OCI-LY7 (cell line): ENCODE measurements at regions not wholly inside any gene's neighbourhood (a gene's known extent, or its start where the extent isn't known, plus 50 kb on each side); places are given as distances from the start of the nearest gene placed in this dataset.
"Not testable (repeated sequence)": the region's sequence is repeated elsewhere in the genome, so short reads cannot be mapped to it uniquely, and the experiment has no call there.

ENCODE experiments used
- BruUV-seq: library from RNA; stranded (reverse); fragments of 400-500 nt; replicated peaks from 2 replicates; lab custom pipeline; 2021; lab: Mats Ljungman, UMichigan
- CTCF ChIA-PET: fragments of 300-600 bp; sonication (Branson Sonifier 250); formaldehyde crosslinking; loops from one replicate; lab custom pipeline; 2022; ENCODE audit warnings: antibody characterized with exemption; ENCODE audit not compliant: unreplicated experiment; lab: Charles Lee
- POLR2A ChIA-PET: fragments of 300-600 bp; sonication (Branson Sonifier 250); formaldehyde crosslinking; loops from one replicate; lab custom pipeline; 2022; ENCODE audit warnings: antibody characterized with exemption; lab: Charles Lee
- DNase-seq: peaks from one replicate; pipeline ENCODE4 v3.0.0-alpha.2; 2015; ENCODE audit warnings: low spot score
- H2AFZ ChIP-seq: fragments of 200-600 bp; sonication (generic), shearing (Covaris generic); 2 replicates; pipeline ENCODE4 v1.6.1; 2014; ENCODE audit warnings: mild to moderate bottlenecking, antibody characterized with exemption, low read length, moderate library complexity
- H3K27ac ChIP-seq: fragments of 200-600 bp; sonication (generic); 2 replicates; pipeline ENCODE4 v1.5.1; 2014; ENCODE audit warnings: mixed run types, low read depth, mild to moderate bottlenecking, moderate library complexity, low read length, inconsistent platforms; ENCODE audit not compliant: poor library complexity, severe bottlenecking
- H3K36me3 ChIP-seq: fragments of 200-600 bp; sonication (generic); 2 replicates; pipeline ENCODE4 v1.6.1; 2014; ENCODE audit warnings: mild to moderate bottlenecking, antibody characterized with exemption, low read length, moderate library complexity, mixed read lengths; ENCODE audit not compliant: insufficient read depth
- H3K4me1 ChIP-seq: fragments of 200-600 bp; sonication (generic); 2 replicates; pipeline ENCODE4 v1.5.1; 2014; ENCODE audit warnings: mild to moderate bottlenecking, low read length; ENCODE audit not compliant: insufficient read depth, poor library complexity, severe bottlenecking
- H3K4me2 ChIP-seq: fragments of 200-600 bp; sonication (generic); 2 replicates; pipeline ENCODE4 v1.6.1; 2014; ENCODE audit warnings: mild to moderate bottlenecking, low read length
- H3K4me3 ChIP-seq: fragments of 200-600 bp; sonication (generic); 2 replicates; pipeline ENCODE4 v1.5.1; 2014; ENCODE audit warnings: mild to moderate bottlenecking, low read depth, low read length; ENCODE audit not compliant: poor library complexity, severe bottlenecking
- H3K79me2 ChIP-seq: fragments of 200-600 bp; sonication (generic); 2 replicates; pipeline ENCODE4 v1.6.1; 2016; ENCODE audit warnings: low read depth, mild to moderate bottlenecking, low read length, moderate library complexity, mixed read lengths; ENCODE audit not compliant: insufficient read depth
- H3K9me2 ChIP-seq: fragments of 200-600 bp; sonication (generic); 2 replicates; pipeline ENCODE4 v1.6.1; 2016; ENCODE audit warnings: mild to moderate bottlenecking, low read length, mixed read lengths; ENCODE audit not compliant: insufficient read depth
- H3K9me3 ChIP-seq: fragments of 200-600 bp; sonication (generic); 2 replicates; pipeline ENCODE4 v1.6.1; 2014; ENCODE audit warnings: mild to moderate bottlenecking, mixed run types, low read length, mixed read lengths
- H4K20me1 ChIP-seq: fragments of 200-600 bp; sonication (generic); 2 replicates; pipeline ENCODE4 v1.6.1; 2014; ENCODE audit warnings: mild to moderate bottlenecking, antibody characterized with exemption, low read length, moderate library complexity, mixed read lengths; ENCODE audit not compliant: insufficient read depth
- EZH2phosphoT487 ChIP-seq: fragments of 200-600 bp; sonication (generic); IDR thresholded peaks from 2 replicates; pipeline ENCODE4 v1.6.1; 2018; ENCODE audit warnings: low read depth, borderline replicate concordance, mild to moderate bottlenecking, mixed run types, antibody characterized with exemption, low read length, moderate library complexity, mixed read lengths
- intact Hi-C: fragments of 100-400 bp; cut with micrococcal nuclease; formaldehyde crosslinking; loops from one replicate; pipeline ENCODE4 v1.10.0; 2022; ENCODE audit not compliant: unreplicated experiment
- TF ChIP-seq, protein P1 (sequence below): fragments of 200-600 bp; sonication (generic); conservative IDR thresholded peaks from 2 replicates; pipeline ENCODE4 v1.5.1; 2014; ENCODE audit warnings: mild to moderate bottlenecking, antibody characterized with exemption, low read length, moderate library complexity, mixed read lengths

DNA sequence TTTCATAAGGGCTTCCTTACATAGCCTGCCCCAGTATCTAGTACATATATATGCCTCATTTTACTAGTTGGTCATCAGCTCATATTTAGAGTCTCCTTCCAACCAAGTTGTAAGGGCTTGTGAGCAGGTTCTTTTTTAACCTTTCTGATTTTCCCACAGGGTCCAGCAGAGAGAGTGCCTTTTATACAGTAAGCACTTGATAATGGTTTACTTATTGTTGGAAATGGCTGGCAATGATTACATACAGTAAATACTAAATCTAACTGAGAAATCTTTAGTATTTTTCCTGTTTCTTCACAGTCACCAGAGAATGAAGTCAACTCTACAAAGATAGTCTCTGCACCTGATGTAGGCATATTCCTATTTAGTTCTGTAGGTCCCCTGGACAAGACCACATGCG is 135.1 kb upstream of the B3GAT2 start:
- ChIA-PET POLR2A (interaction anchor here (0.7 kb wide), 1 partner anchor 403 kb away, joined by 3 read pairs; no protein-coding TSS in a partner anchor), CTCF (no interaction called here)
- Histone ChIP-seq H3K9me3 (no peaks in the 10 kb centered on the region), H3K4me1 (no peaks in the 10 kb centered on the region), H3K27ac (no peak overlapping the region), H3K4me2 (no peak overlapping the region), H4K20me1 (no peaks in the 10 kb centered on the region), H3K79me2 (no peaks in the 10 kb centered on the region), H3K36me3 (no peaks in the 10 kb centered on the region), H3K4me3 (no peak overlapping the region), H2AFZ (no peak overlapping the region), H3K9me2 (no peaks in the 10 kb centered on the region; the same call in 1 of the 2 replicates)
- DNase-seq = no peak
- TF ChIP-seq EZH2phosphoT487 = no peak
- TF ChIP-seq, protein P1, sequence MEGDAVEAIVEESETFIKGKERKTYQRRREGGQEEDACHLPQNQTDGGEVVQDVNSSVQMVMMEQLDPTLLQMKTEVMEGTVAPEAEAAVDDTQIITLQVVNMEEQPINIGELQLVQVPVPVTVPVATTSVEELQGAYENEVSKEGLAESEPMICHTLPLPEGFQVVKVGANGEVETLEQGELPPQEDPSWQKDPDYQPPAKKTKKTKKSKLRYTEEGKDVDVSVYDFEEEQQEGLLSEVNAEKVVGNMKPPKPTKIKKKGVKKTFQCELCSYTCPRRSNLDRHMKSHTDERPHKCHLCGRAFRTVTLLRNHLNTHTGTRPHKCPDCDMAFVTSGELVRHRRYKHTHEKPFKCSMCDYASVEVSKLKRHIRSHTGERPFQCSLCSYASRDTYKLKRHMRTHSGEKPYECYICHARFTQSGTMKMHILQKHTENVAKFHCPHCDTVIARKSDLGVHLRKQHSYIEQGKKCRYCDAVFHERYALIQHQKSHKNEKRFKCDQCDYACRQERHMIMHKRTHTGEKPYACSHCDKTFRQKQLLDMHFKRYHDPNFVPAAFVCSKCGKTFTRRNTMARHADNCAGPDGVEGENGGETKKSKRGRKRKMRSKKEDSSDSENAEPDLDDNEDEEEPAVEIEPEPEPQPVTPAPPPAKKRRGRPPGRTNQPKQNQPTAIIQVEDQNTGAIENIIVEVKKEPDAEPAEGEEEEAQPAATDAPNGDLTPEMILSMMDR = no peak
- BruUV-seq = no TSS peak
- intact Hi-C loops = no loop called here

DNA sequence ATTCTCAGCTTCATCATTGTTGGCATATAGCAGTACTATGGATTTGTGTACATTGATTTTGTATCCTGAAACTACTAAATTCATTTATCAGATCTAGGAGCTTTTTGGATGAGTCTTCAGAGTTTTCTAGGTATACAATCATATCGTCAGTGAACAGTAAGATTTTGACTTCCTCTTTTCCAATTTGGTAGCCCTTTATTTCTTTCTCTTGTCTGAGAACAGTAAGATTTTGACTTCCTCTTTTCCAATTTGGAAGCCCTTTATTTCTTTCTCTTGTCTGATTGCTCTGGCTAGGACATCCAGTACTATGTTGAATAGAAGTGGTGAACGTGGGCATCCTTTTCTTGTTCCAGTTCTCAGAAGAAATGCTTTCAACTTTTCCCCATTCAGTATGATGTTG is 140.4 kb upstream of the B3GAT2 start:
- H3K4me1 ChIP-seq, BruUV-seq, CTCF ChIA-PET, H3K27ac ChIP-seq, H3K9me2 ChIP-seq, H4K20me1 ChIP-seq, H3K9me3 ChIP-seq, DNase-seq, H3K36me3 ChIP-seq, H3K79me2 ChIP-seq, intact Hi-C loops, H3K4me3 ChIP-seq, H3K4me2 ChIP-seq, H2AFZ ChIP-seq: not testable (repeated sequence)
- POLR2A ChIA-PET = interaction anchor here (0.6 kb wide), 1 partner anchor 1024 kb away, joined by 3 read pairs; no protein-coding TSS in a partner anchor

DNA sequence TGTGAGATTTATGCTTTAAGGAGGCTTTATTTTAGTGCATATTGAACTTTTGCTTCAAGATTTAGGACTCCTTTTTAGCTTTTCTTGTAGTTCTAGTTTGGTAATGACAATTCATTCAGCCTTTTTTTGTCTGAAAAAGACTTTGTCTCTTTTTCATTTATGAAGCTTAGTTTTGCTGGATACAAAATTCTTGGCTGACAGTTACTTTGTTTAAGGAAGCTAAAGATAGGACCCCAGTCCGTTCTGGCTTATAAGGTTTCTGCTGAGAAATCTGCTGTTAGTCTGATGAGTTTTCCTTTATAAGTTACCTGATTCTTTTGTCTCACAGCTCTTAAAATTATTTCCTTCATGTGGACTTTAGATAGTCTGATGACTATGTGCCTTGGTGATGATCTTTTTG is 142.8 kb upstream of the B3GAT2 start:
- H3K4me3 ChIP-seq = no peak overlapping the region
- H3K36me3 ChIP-seq = no peaks in the 10 kb centered on the region
- no peaks in the 10 kb centered on the region; the same call in 1 of the 2 replicates for H3K9me2 ChIP-seq
- H3K79me2 ChIP-seq = no peaks in the 10 kb centered on the region
- intact Hi-C loops = no loop called here
- DNase-seq = no peak
- ChIA-PET CTCF (no interaction called here), POLR2A (interaction anchor here (1.6 kb wide), 1 partner anchor 14 kb away, joined by 4 read pairs; no protein-coding TSS in a partner anchor)
- no TSS peak for BruUV-seq
- no peak overlapping the region for H3K27ac ChIP-seq
- no peak overlapping the region for H2AFZ ChIP-seq
- H3K4me2 ChIP-seq = no peak overlapping the region
- H4K20me1 ChIP-seq = no peaks in the 10 kb centered on the region
- TF ChIP-seq, protein P1 = no peak
- no peak for TF ChIP-seq EZH2phosphoT487
- H3K4me1 ChIP-seq = no peaks in the 10 kb centered on the region
- no peaks in the 10 kb centered on the region for H3K9me3 ChIP-seq
